Endodermal cell (in vitro differentiated cells): ENCODE measurements at regions not wholly inside any gene's neighbourhood (a gene's known extent, or its start where the extent isn't known, plus 50 kb on each side); places are given as distances from the start of the nearest gene placed in this dataset.

Experiments used
- DNase-seq: peaks from one replicate; pipeline ENCODE4 v3.0.0-alpha.2; 2017
- H3K27ac ChIP-seq: 2 replicates; pipeline ENCODE4 v1.5.1; 2013; ENCODE audit warnings: mild to moderate bottlenecking, low read depth, low read length, moderate library complexity
- H3K27me3 ChIP-seq: 2 replicates; pipeline ENCODE4 v1.6.1; 2013; ENCODE audit warnings: mild to moderate bottlenecking, low read length, moderate library complexity; ENCODE audit not compliant: insufficient read depth, control insufficient read depth, poor library complexity, severe bottlenecking
- H3K36me3 ChIP-seq: 2 replicates; pipeline ENCODE4 v1.7.0; 2013; ENCODE audit warnings: mild to moderate bottlenecking, low read length, moderate library complexity; ENCODE audit not compliant: control insufficient read depth, insufficient read depth
- H3K4me1 ChIP-seq: one replicate; pipeline ENCODE4 v1.7.0; 2013; ENCODE audit warnings: low read length; ENCODE audit not compliant: control insufficient read depth, insufficient read depth
- H3K4me3 ChIP-seq: 2 replicates; pipeline ENCODE4 v1.5.1; 2013; ENCODE audit warnings: mild to moderate bottlenecking, low read length, moderate library complexity
- H3K9ac ChIP-seq: 2 replicates; pipeline ENCODE4 v1.6.1; 2013; ENCODE audit warnings: mild to moderate bottlenecking, low read length, moderate library complexity; ENCODE audit not compliant: poor library complexity, severe bottlenecking; ENCODE audit errors: extremely low read depth
- H3K9me3 ChIP-seq: 2 replicates; pipeline ENCODE4 v1.6.1; 2013; ENCODE audit warnings: mild to moderate bottlenecking, low read length, moderate library complexity; ENCODE audit not compliant: control insufficient read depth
- H3K27ac Mint-ChIP-seq: 2 replicates; pipeline ENCODE4 v1.8.0; 2020; ENCODE audit warnings: mixed read lengths
- H3K27me3 Mint-ChIP-seq: 2 replicates; pipeline ENCODE4 v1.8.0; 2021; ENCODE audit warnings: mild to moderate bottlenecking, mixed read lengths; ENCODE audit not compliant: insufficient read depth
- H3K36me3 Mint-ChIP-seq: 2 replicates; pipeline ENCODE4 v1.8.0; 2020; ENCODE audit warnings: low read depth, mixed read lengths
- H3K4me1 Mint-ChIP-seq: 2 replicates; pipeline ENCODE4 v1.8.0; 2020; ENCODE audit warnings: mixed read lengths
- H3K4me3 Mint-ChIP-seq: 2 replicates; pipeline ENCODE4 v1.8.0; 2020; ENCODE audit warnings: mild to moderate bottlenecking, moderate library complexity, mixed read lengths
- H3K9me3 Mint-ChIP-seq: 2 replicates; pipeline ENCODE4 v1.8.0; 2020; ENCODE audit warnings: mild to moderate bottlenecking, mixed read lengths
- CTCF ChIP-seq: fragments of 200-600 bp; sonication (generic); conservative IDR thresholded peaks from 2 replicates; pipeline ENCODE4 v1.5.0; 2021; ENCODE audit warnings: antibody characterized with exemption, mild to moderate bottlenecking
- WGBS, 2 experiments: methylation state at CpG; one replicate each; pipeline versions ENCODE4 v1.1.5 to v1.1.7; 2013; ENCODE audit warnings: missing lambda C conversion rate in 2 of 2, mixed read lengths in 1 of 2; ENCODE audit not compliant: insufficient coverage in 1 of 2, insufficient read length in 1 of 2; 5-methylcytosine and 5-hydroxymethylcytosine counted together

GRCh38 chr7:121545418-121545817, 149.3 kb upstream of the FAM3C start:
- H3K36me3 Mint-ChIP-seq: peaks cover 6% of the 10 kb centered on the region
- H3K9ac ChIP-seq: no peak overlapping the region
- DNase-seq: no peak
- peaks cover 30% of the 10 kb centered on the region for H3K9me3 ChIP-seq
- H3K27me3 ChIP-seq: no peaks in the 10 kb centered on the region
- TF ChIP-seq CTCF: no peak
- H3K4me1 Mint-ChIP-seq: peaks cover 6% of the 10 kb centered on the region
- no peaks in the 10 kb centered on the region for H3K36me3 ChIP-seq
- no peaks in the 10 kb centered on the region for H3K4me1 ChIP-seq
- H3K4me3 Mint-ChIP-seq: no peak overlapping the region
- 90% methylated on average over 2 of the region's 2 CpGs; no CpG with 5 or more reads in 1 of the 2 experiments for WGBS, 2 experiments
- no peaks in the 10 kb centered on the region for H3K27me3 Mint-ChIP-seq
- no peak overlapping the region for H3K27ac Mint-ChIP-seq
- H3K9me3 Mint-ChIP-seq: peaks cover 33% of the 10 kb centered on the region
- H3K4me3 ChIP-seq: peak overlapping the region; percentile 55
- no peak overlapping the region for H3K27ac ChIP-seq

GRCh38 chr7:121544726-121545125, 148.6 kb upstream of the FAM3C start:
- Histone ChIP-seq H3K9ac (no peak overlapping the region), H3K4me1 (no peaks in the 10 kb centered on the region), H3K9me3 (peaks cover 30% of the 10 kb centered on the region), H3K4me3 (peak overlapping the region; percentile 55), H3K27me3 (no peaks in the 10 kb centered on the region), H3K36me3 (no peaks in the 10 kb centered on the region), H3K27ac (no peak overlapping the region)
- 86 to 93% methylated on average over 2 of the region's 2 CpGs for WGBS, 2 experiments
- H3K36me3 Mint-ChIP-seq: peaks cover 6% of the 10 kb centered on the region
- no peak for TF ChIP-seq CTCF
- H3K27me3 Mint-ChIP-seq: no peaks in the 10 kb centered on the region
- H3K4me1 Mint-ChIP-seq: peaks cover 9% of the 10 kb centered on the region
- H3K9me3 Mint-ChIP-seq: peaks cover 33% of the 10 kb centered on the region
- H3K27ac Mint-ChIP-seq: no peak overlapping the region
- DNase-seq: peak; percentile 63
- H3K4me3 Mint-ChIP-seq: no peak overlapping the region

- H3K27me3 ChIP-seq: no peaks in the 10 kb centered on the region
- peaks cover 6% of the 10 kb centered on the region for H3K36me3 Mint-ChIP-seq
- H3K4me3 ChIP-seq: no peak overlapping the region
- no peak for TF ChIP-seq CTCF
- 100% methylated on average over 1 of the region's 1 CpG; no CpG with 5 or more reads in 1 of the 2 experiments for WGBS, 2 experiments
- no peak for DNase-seq
- no peaks in the 10 kb centered on the region for H3K36me3 ChIP-seq
- H3K9me3 Mint-ChIP-seq: peaks cover 33% of the 10 kb centered on the region
- no peaks in the 10 kb centered on the region for H3K27me3 Mint-ChIP-seq
- H3K27ac Mint-ChIP-seq: no peak overlapping the region
- H3K4me1 Mint-ChIP-seq: peaks cover 9% of the 10 kb centered on the region
- no peak overlapping the region for H3K4me3 Mint-ChIP-seq
- no peak overlapping the region for H3K9ac ChIP-seq
- H3K9me3 ChIP-seq: peaks cover 30% of the 10 kb centered on the region
- H3K4me1 ChIP-seq: no peaks in the 10 kb centered on the region
- H3K27ac ChIP-seq: no peak overlapping the region
Observed at GRCh38 chr7:121544238-121544637, 148.1 kb upstream of the FAM3C start.
